ENCODE measurements at regions not wholly inside any gene's neighbourhood (a gene's known extent, or its start where the extent isn't known, plus 50 kb on each side); places are given as distances from the start of the nearest gene placed in this dataset.

DNA sequence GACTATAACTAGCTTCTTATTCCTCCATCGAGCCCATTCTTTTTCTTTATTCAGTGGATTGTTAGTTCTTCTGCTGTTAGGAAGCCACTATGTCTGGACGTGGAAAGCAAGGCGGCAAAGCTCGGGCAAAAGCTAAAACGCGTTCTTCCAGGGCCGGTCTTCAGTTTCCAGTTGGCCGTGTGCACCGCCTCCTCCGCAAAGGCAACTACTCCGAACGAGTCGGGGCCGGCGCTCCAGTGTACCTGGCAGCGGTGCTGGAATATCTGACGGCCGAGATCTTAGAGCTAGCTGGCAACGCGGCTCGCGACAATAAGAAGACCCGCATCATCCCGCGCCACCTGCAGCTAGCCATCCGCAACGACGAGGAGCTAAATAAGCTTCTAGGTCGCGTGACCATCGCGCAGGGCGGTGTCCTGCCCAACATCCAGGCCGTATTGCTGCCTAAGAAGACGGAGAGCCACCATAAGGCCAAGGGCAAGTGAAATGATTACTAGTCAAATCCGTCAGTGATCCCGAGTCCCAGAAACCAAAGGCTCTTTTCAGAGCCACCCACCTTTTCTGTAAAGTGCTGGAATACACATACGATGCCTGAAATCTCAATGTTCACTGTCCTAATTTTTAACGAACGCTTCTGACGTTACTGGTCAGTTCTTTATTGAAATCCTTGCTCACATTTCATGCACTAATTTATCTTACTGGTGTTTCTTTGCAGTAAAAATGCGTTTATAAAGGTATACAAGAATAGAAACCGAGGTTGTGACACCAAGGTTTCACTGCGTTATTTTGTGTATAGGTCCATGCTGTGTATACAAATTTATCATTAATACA is 129.9 kb downstream of the HFE start:
- TF ChIP-seq CTCF (IDR thresholded peaks at IDR 0.05; ENCODE audit: insufficient read depth, low read depth, low read length): peak; percentile 40
- peak; percentile 93 for DNase-seq (ENCODE audit: low read depth)
- peak overlapping the region; percentile 67 for H3K4me3 ChIP-seq (ENCODE audit: low read depth, low read length)

DNA sequence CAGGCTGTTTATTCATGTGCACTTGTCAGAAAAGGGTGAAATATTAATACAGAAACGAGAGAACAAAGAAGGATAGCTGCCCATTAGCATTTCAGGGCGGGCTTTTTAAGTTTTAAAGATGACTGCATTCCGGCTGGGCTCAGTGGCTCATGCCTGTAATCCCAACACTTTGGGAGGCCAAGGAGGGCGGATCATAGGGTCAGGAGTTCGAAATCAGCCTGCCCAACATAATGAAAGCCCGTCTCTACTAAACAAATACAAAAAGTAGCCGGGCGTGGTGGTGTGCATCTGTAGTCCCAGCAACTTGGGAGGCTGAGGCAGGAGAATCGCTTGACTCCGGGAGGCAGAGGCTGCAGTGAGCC is 130.5 kb downstream of the HFE start:
- no peak for TF ChIP-seq CTCF (IDR thresholded peaks at IDR 0.05; ENCODE audit: insufficient read depth, low read depth, low read length)
- peak overlapping the region; percentile 67 for H3K4me3 ChIP-seq (ENCODE audit: low read depth, low read length)
- peak; percentile 27 for DNase-seq (ENCODE audit: low read depth)

- no peak for TF ChIP-seq CTCF (IDR thresholded peaks at IDR 0.05; ENCODE audit: insufficient read depth, low read depth, low read length)
- no peak for DNase-seq (ENCODE audit: low read depth)
- no peak overlapping the region for H3K4me3 ChIP-seq (ENCODE audit: low read depth, low read length)
Measured at GRCh38 chr6:26218824-26219223, 131.6 kb downstream of the HFE start.

DNA sequence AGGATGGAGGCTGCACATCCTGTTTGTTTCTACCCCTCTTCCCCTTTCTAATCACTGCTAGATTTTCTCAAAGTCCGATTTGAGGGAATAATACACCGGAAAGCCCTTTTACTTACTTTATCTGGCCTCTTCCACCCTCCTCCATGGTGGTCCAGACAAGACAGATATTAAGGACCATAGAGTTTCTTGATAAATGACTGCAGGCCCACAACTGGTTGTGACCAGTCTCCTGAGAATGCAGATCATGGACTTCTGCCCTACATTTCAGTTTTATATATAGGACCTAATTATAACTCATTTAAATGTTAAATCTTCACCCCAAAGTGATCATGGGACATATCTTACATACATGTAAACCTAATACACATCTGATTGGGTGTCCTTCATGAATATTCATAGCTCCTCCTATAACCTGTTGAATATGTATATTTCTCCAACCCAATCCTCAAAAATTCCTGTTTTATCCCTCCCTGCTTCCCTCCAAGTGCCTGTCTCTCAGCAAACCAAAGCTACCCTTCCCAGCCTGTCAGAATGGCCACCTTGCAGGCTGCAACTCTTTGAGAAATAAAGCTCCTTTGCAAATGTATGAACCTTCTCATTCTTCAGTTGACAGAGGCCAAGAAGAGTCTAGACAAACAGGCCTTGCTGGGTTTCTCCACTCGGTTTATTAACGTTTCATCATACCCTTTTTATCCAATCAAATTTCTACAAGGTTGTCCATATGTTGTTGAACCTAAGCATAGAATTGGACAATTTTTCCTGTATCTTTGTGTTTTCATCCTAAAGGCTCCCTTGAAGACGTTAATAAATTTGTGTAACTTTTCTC is 133.1 kb downstream of the HFE start:
- no peak for TF ChIP-seq CTCF (IDR thresholded peaks at IDR 0.05; ENCODE audit: insufficient read depth, low read depth, low read length)
- H3K4me3 ChIP-seq (ENCODE audit: low read depth, low read length): no peak overlapping the region
- DNase-seq (ENCODE audit: low read depth): no peak

GRCh38 chr6:26221186-26221585 is 134.0 kb downstream of the HFE start:
- no peak for DNase-seq (ENCODE audit: low read depth)
- TF ChIP-seq CTCF (IDR thresholded peaks at IDR 0.05; ENCODE audit: insufficient read depth, low read depth, low read length): no peak
- no peak overlapping the region for H3K4me3 ChIP-seq (ENCODE audit: low read depth, low read length)

- DNase-seq (ENCODE audit: low read depth): no peak
- H3K4me3 ChIP-seq (ENCODE audit: low read depth, low read length): no peak overlapping the region
- no peak for TF ChIP-seq CTCF (IDR thresholded peaks at IDR 0.05; ENCODE audit: insufficient read depth, low read depth, low read length)
Measured at GRCh38 chr6:26222571-26222970, 135.3 kb downstream of the HFE start.
